Tibial nerve (tissue), 3 donors: ENCODE measurements at regions not wholly inside any gene's neighbourhood (a gene's known extent, or its start where the extent isn't known, plus 50 kb on each side); places are given as distances from the start of the nearest gene placed in this dataset.

Experiments
- CTCF ChIP-seq, 5 experiments: fragments of 200-600 bp in 3 of 5; fragments of 450-650 bp in 2 of 5; sonication (generic) in 3 of 5; IDR thresholded peaks; one replicate each; pipeline ENCODE4 v1.5.1; 2016 to 2019; ENCODE audit warnings: antibody characterized with exemption in 5 of 5, mild to moderate bottlenecking in 3 of 5, moderate library complexity in 2 of 5
- POLR2A ChIP-seq, 2 donors: fragments of 450-650 bp; IDR thresholded peaks; one replicate each; pipeline ENCODE4 v1.6.1; 2017; ENCODE audit warnings: antibody characterized with exemption in 2 of 2, mild to moderate bottlenecking in 2 of 2, moderate library complexity in 2 of 2

- TF ChIP-seq CTCF (IDR thresholded peaks at IDR 0.05) = no peak
- TF ChIP-seq POLR2A (IDR thresholded peaks at IDR 0.05) = no peak
Measured at GRCh38 chr1:65039066-65039465, 72.7 kb upstream of the JAK1 start.
